ENCODE measurements at regions not wholly inside any gene's neighbourhood (a gene's known extent, or its start where the extent isn't known, plus 50 kb on each side); places are given as distances from the start of the nearest gene placed in this dataset.

DNA sequence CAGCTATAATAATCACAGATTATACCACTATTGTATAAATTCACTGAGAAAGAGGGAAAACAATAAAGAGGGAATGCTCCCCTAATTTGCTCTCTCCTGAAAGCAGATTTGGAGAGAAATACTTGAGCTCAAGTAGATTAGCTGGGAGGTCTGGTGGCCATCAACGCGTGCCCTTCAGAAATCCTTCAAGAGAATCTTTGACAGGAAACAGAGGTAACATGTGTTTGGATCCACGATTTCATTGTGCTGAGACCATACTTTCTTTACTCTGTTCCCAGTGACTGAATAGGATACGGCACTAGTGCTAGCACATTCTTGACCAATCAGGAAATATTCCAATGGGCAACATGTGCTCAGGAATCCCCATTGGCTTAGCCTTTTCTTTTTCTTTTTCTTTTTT, 1395.3 kb downstream of the RAPGEF2 start:
- no peaks in the 10 kb centered on the region for H3K36me3 ChIP-seq (replicated peaks; ENCODE audit: insufficient read depth, low read length)
- no peak overlapping the region for H3K9ac ChIP-seq (ENCODE audit: low read length)
- TF ChIP-seq EZH2phosphoT487 (IDR thresholded peaks at IDR 0.05; ENCODE audit: low read length): no peak
- TF ChIP-seq, protein P1, sequence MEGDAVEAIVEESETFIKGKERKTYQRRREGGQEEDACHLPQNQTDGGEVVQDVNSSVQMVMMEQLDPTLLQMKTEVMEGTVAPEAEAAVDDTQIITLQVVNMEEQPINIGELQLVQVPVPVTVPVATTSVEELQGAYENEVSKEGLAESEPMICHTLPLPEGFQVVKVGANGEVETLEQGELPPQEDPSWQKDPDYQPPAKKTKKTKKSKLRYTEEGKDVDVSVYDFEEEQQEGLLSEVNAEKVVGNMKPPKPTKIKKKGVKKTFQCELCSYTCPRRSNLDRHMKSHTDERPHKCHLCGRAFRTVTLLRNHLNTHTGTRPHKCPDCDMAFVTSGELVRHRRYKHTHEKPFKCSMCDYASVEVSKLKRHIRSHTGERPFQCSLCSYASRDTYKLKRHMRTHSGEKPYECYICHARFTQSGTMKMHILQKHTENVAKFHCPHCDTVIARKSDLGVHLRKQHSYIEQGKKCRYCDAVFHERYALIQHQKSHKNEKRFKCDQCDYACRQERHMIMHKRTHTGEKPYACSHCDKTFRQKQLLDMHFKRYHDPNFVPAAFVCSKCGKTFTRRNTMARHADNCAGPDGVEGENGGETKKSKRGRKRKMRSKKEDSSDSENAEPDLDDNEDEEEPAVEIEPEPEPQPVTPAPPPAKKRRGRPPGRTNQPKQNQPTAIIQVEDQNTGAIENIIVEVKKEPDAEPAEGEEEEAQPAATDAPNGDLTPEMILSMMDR (IDR thresholded peaks at IDR 0.05; ENCODE audit: low read length): no peak
- no peak for TF ChIP-seq EZH2 (optimal IDR thresholded peaks at IDR 0.05; ENCODE audit: low read depth, low read length)
- no peaks in the 10 kb centered on the region for H3K9me2 ChIP-seq (replicated peaks; ENCODE audit: insufficient read depth, low read length)
- no peak overlapping the region for H3K4me3 ChIP-seq (ENCODE audit: low read length)
- no peaks in the 10 kb centered on the region for H3K79me2 ChIP-seq (ENCODE audit: low read length)
- no peaks in the 10 kb centered on the region for H3K9me3 ChIP-seq (replicated peaks; ENCODE audit: insufficient read depth, low read length)
- no peak overlapping the region for H3K27ac ChIP-seq (ENCODE audit: low read length)
- no peak overlapping the region for H2AFZ ChIP-seq (ENCODE audit: low read length)
- no peaks in the 10 kb centered on the region for H3K27me3 ChIP-seq (replicated peaks; ENCODE audit: insufficient read depth, low read length)
- no peaks in the 10 kb centered on the region for H3K4me1 ChIP-seq (ENCODE audit: low read length)
- no peak overlapping the region for H3K4me2 ChIP-seq (ENCODE audit: low read depth, low read length)
- no peak for DNase-seq
- H3F3A ChIP-seq (ENCODE audit: insufficient read depth, low read length): no peaks in the 10 kb centered on the region
- H4K20me1 ChIP-seq (ENCODE audit: insufficient read depth, low read length): no peaks in the 10 kb centered on the region

DNA sequence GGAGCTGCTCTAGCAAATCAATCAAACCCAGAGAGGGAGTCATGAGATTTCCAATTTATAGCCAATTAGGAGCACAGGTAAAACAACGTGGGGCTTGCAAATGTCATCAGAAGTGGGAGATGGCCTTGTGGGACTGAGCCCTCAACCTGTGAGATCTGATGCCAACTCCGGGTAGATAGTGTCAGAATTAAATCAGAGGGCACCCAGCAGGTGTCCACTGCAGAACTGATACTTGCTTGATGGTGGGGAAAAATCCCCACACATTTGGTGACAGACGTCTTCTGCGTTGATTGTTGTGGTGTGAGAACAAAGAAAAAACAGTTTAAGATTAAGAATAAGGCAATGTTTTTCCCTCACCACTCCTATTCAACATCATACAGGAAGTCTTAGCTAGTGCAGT, 1402.8 kb downstream of the RAPGEF2 start:
- Histone ChIP-seq H3K9me2 (replicated peaks; ENCODE audit: insufficient read depth, low read length) (no peaks in the 10 kb centered on the region), H3F3A (ENCODE audit: insufficient read depth, low read length) (no peaks in the 10 kb centered on the region), H3K4me2 (ENCODE audit: low read depth, low read length) (no peak overlapping the region), H3K9me3 (replicated peaks; ENCODE audit: insufficient read depth, low read length) (no peaks in the 10 kb centered on the region), H3K4me1 (ENCODE audit: low read length) (no peaks in the 10 kb centered on the region), H3K27me3 (replicated peaks; ENCODE audit: insufficient read depth, low read length) (no peaks in the 10 kb centered on the region), H4K20me1 (ENCODE audit: insufficient read depth, low read length) (no peaks in the 10 kb centered on the region), H2AFZ (ENCODE audit: low read length) (no peak overlapping the region), H3K9ac (ENCODE audit: low read length) (no peak overlapping the region), H3K4me3 (ENCODE audit: low read length) (no peak overlapping the region), H3K36me3 (replicated peaks; ENCODE audit: insufficient read depth, low read length) (no peaks in the 10 kb centered on the region), H3K27ac (ENCODE audit: low read length) (no peak overlapping the region), H3K79me2 (ENCODE audit: low read length) (no peaks in the 10 kb centered on the region)
- no peak for TF ChIP-seq EZH2phosphoT487 (IDR thresholded peaks at IDR 0.05; ENCODE audit: low read length)
- TF ChIP-seq, protein P1 (IDR thresholded peaks at IDR 0.05; ENCODE audit: low read length): no peak
- no peak for TF ChIP-seq EZH2 (optimal IDR thresholded peaks at IDR 0.05; ENCODE audit: low read depth, low read length)
- DNase-seq: no peak

DNA sequence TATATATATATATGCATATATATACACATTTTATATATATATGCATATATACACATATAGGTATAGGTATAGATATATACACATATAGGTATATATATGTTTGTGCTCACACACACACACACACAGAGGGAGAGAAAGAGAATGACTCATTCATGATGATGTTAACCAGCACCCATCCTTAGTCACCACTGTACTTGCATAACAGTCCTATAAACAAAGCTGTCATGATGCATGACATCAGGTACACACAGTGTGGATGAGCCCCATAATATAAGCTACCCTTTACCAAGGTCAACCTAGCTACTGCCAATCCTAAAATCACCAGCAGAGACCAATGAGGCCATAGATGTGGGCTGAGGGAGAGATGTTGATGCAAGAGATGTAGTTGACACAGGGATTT, 1408.0 kb downstream of the RAPGEF2 start:
- H3K4me2 ChIP-seq (ENCODE audit: low read depth, low read length): no peak overlapping the region
- no peaks in the 10 kb centered on the region for H3K36me3 ChIP-seq (replicated peaks; ENCODE audit: insufficient read depth, low read length)
- H3K4me3 ChIP-seq (ENCODE audit: low read length): no peak overlapping the region
- H3K27me3 ChIP-seq (replicated peaks; ENCODE audit: insufficient read depth, low read length): no peaks in the 10 kb centered on the region
- no peak for TF ChIP-seq EZH2phosphoT487 (IDR thresholded peaks at IDR 0.05; ENCODE audit: low read length)
- TF ChIP-seq, protein P1 (IDR thresholded peaks at IDR 0.05; ENCODE audit: low read length): no peak
- no peak for TF ChIP-seq EZH2 (optimal IDR thresholded peaks at IDR 0.05; ENCODE audit: low read depth, low read length)
- no peaks in the 10 kb centered on the region for H3K9me2 ChIP-seq (replicated peaks; ENCODE audit: insufficient read depth, low read length)
- no peaks in the 10 kb centered on the region for H3K4me1 ChIP-seq (ENCODE audit: low read length)
- H3K27ac ChIP-seq (ENCODE audit: low read length): no peak overlapping the region
- H3K9ac ChIP-seq (ENCODE audit: low read length): no peak overlapping the region
- H3F3A ChIP-seq (ENCODE audit: insufficient read depth, low read length): no peaks in the 10 kb centered on the region
- H2AFZ ChIP-seq (ENCODE audit: low read length): no peak overlapping the region
- no peak for DNase-seq
- no peaks in the 10 kb centered on the region for H3K79me2 ChIP-seq (ENCODE audit: low read length)
- no peaks in the 10 kb centered on the region for H3K9me3 ChIP-seq (replicated peaks; ENCODE audit: insufficient read depth, low read length)
- no peaks in the 10 kb centered on the region for H4K20me1 ChIP-seq (ENCODE audit: insufficient read depth, low read length)

All from MM.1S (cell line).